ENCODE measurements at regions not wholly inside any gene's neighbourhood (a gene's known extent, or its start where the extent isn't known, plus 50 kb on each side); places are given as distances from the start of the nearest gene placed in this dataset.

GRCh38 chr16:9374061-9374460 is 282.6 kb downstream of the HAPSTR1 start:
- TF ChIP-seq, protein P1, sequence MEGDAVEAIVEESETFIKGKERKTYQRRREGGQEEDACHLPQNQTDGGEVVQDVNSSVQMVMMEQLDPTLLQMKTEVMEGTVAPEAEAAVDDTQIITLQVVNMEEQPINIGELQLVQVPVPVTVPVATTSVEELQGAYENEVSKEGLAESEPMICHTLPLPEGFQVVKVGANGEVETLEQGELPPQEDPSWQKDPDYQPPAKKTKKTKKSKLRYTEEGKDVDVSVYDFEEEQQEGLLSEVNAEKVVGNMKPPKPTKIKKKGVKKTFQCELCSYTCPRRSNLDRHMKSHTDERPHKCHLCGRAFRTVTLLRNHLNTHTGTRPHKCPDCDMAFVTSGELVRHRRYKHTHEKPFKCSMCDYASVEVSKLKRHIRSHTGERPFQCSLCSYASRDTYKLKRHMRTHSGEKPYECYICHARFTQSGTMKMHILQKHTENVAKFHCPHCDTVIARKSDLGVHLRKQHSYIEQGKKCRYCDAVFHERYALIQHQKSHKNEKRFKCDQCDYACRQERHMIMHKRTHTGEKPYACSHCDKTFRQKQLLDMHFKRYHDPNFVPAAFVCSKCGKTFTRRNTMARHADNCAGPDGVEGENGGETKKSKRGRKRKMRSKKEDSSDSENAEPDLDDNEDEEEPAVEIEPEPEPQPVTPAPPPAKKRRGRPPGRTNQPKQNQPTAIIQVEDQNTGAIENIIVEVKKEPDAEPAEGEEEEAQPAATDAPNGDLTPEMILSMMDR (conservative IDR thresholded peaks at IDR 0.05; ENCODE audit: low read depth, low read length): no peak
- TF ChIP-seq EZH2 (IDR thresholded peaks at IDR 0.05; ENCODE audit: borderline replicate concordance, low read depth, low read length, poor library complexity, severe bottlenecking): no peak
